MM.1S (cell line): ENCODE measurements at regions not wholly inside any gene's neighbourhood (a gene's known extent, or its start where the extent isn't known, plus 50 kb on each side); places are given as distances from the start of the nearest gene placed in this dataset.
"Not testable (repeated sequence)": the region's sequence is repeated elsewhere in the genome, so short reads cannot be mapped to it uniquely, and the experiment has no call there.

ENCODE experiments used
- DNase-seq: peaks from one replicate; pipeline ENCODE4 v3.0.0-alpha.2; 2015
- H2AFZ ChIP-seq: fragments of 300-600 bp; sonication (generic); 2 replicates; pipeline ENCODE4 v1.6.0; 2016; ENCODE audit warnings: antibody characterized with exemption, low read length
- H3F3A ChIP-seq: fragments of 300-600 bp; sonication (generic); 2 replicates; pipeline ENCODE4 v1.6.1; 2016; ENCODE audit warnings: mild to moderate bottlenecking, antibody characterized with exemption, low read length, moderate library complexity, mixed read lengths; ENCODE audit not compliant: insufficient read depth
- H3K27ac ChIP-seq: fragments of 300-600 bp; sonication (generic); 2 replicates; pipeline ENCODE4 v1.5.1; 2016; ENCODE audit warnings: mild to moderate bottlenecking, low read length
- H3K27me3 ChIP-seq: fragments of 300-600 bp; sonication (generic); replicated peaks from 2 replicates; pipeline ENCODE4 v1.6.0; 2016; ENCODE audit warnings: low read length; ENCODE audit not compliant: insufficient read depth
- H3K36me3 ChIP-seq: fragments of 300-600 bp; sonication (generic); replicated peaks from 2 replicates; pipeline ENCODE4 v1.6.1; 2016; ENCODE audit warnings: mild to moderate bottlenecking, low read length, mixed read lengths; ENCODE audit not compliant: insufficient read depth
- H3K4me1 ChIP-seq: fragments of 300-600 bp; sonication (generic); 2 replicates; pipeline ENCODE4 v1.6.1; 2016; ENCODE audit warnings: low read length, mixed read lengths
- H3K4me2 ChIP-seq: fragments of 300-600 bp; sonication (generic); 2 replicates; pipeline ENCODE4 v1.6.0; 2016; ENCODE audit warnings: low read depth, low read length
- H3K4me3 ChIP-seq: fragments of 300-600 bp; sonication (generic); 2 replicates; pipeline ENCODE4 v1.5.1; 2016; ENCODE audit warnings: low read length, mixed read lengths
- H3K79me2 ChIP-seq: fragments of 300-600 bp; sonication (generic); 2 replicates; pipeline ENCODE4 v1.6.1; 2016; ENCODE audit warnings: mixed run types, low read length, mixed read lengths
- H3K9ac ChIP-seq: fragments of 300-600 bp; sonication (generic); 2 replicates; pipeline ENCODE4 v1.6.1; 2016; ENCODE audit warnings: low read length, mixed read lengths
- H3K9me2 ChIP-seq: fragments of 300-600 bp; sonication (generic); replicated peaks from 2 replicates; pipeline ENCODE4 v1.6.1; 2016; ENCODE audit warnings: mild to moderate bottlenecking, low read length, mixed read lengths; ENCODE audit not compliant: insufficient read depth
- H3K9me3 ChIP-seq: fragments of 300-600 bp; sonication (generic); replicated peaks from 2 replicates; pipeline ENCODE4 v1.6.1; 2016; ENCODE audit warnings: mild to moderate bottlenecking, low read length, mixed read lengths; ENCODE audit not compliant: insufficient read depth
- H4K20me1 ChIP-seq: fragments of 300-600 bp; sonication (generic); 2 replicates; pipeline ENCODE4 v1.6.1; 2016; ENCODE audit warnings: mild to moderate bottlenecking, low read length, moderate library complexity, mixed read lengths; ENCODE audit not compliant: insufficient read depth
- CTCF ChIP-seq: fragments of 300-600 bp; sonication (generic); IDR thresholded peaks from 2 replicates; pipeline ENCODE4 v1.5.1; 2016; ENCODE audit warnings: antibody characterized with exemption, low read length, mixed read lengths
- EZH2 ChIP-seq: fragments of 300-600 bp; sonication (generic); optimal IDR thresholded peaks from 2 replicates; pipeline ENCODE3; 2017; ENCODE audit warnings: low read depth, mild to moderate bottlenecking, antibody characterized with exemption, low read length, mixed read lengths
- EZH2phosphoT487 ChIP-seq: fragments of 300-600 bp; sonication (generic); IDR thresholded peaks from 2 replicates; pipeline ENCODE4 v1.6.1; 2018; ENCODE audit warnings: antibody characterized with exemption, low read length

- H3K27ac ChIP-seq = no peak overlapping the region
- no peaks in the 10 kb centered on the region for H3K9me2 ChIP-seq
- H3K4me3 ChIP-seq = no peak overlapping the region
- no peaks in the 10 kb centered on the region for H3F3A ChIP-seq
- no peak for DNase-seq
- H3K4me1 ChIP-seq = no peaks in the 10 kb centered on the region
- TF ChIP-seq CTCF (no peak), EZH2 (no peak), EZH2phosphoT487 (no peak)
- no peak overlapping the region for H3K9ac ChIP-seq
- H3K79me2 ChIP-seq = no peaks in the 10 kb centered on the region
- H3K27me3 ChIP-seq = no peaks in the 10 kb centered on the region
- no peaks in the 10 kb centered on the region for H3K9me3 ChIP-seq
- H2AFZ ChIP-seq = no peak overlapping the region
- H3K36me3 ChIP-seq = no peaks in the 10 kb centered on the region
- no peaks in the 10 kb centered on the region for H4K20me1 ChIP-seq
- no peak overlapping the region for H3K4me2 ChIP-seq
Observed at GRCh38 chr1:164452549-164452948, 106.4 kb upstream of the PBX1 start.

- Histone ChIP-seq H3K9ac (no peak overlapping the region), H3K9me3 (no peaks in the 10 kb centered on the region), H3K27me3 (no peaks in the 10 kb centered on the region), H3K27ac (no peak overlapping the region), H3K4me3 (no peak overlapping the region), H3K79me2 (no peaks in the 10 kb centered on the region), H3K36me3 (no peaks in the 10 kb centered on the region), H3F3A (no peaks in the 10 kb centered on the region), H4K20me1 (no peaks in the 10 kb centered on the region), H3K9me2 (no peaks in the 10 kb centered on the region), H3K4me1 (no peaks in the 10 kb centered on the region), H3K4me2 (no peak overlapping the region), H2AFZ (no peak overlapping the region)
- no peak for DNase-seq
- TF ChIP-seq CTCF (no peak), EZH2 (no peak), EZH2phosphoT487 (no peak)
Observed at GRCh38 chr1:164456272-164456671, 102.7 kb upstream of the PBX1 start.

- not testable (repeated sequence) for H3K4me1 ChIP-seq, DNase-seq, H3K9me2 ChIP-seq, H3K27ac ChIP-seq, H3K27me3 ChIP-seq, H3F3A ChIP-seq, H4K20me1 ChIP-seq, H2AFZ ChIP-seq, H3K4me2 ChIP-seq, H3K9ac ChIP-seq, H3K36me3 ChIP-seq, H3K9me3 ChIP-seq, H3K79me2 ChIP-seq, H3K4me3 ChIP-seq
Observed at GRCh38 chr1:164459176-164459575, 99.8 kb upstream of the PBX1 start.

- Histone ChIP-seq H3K79me2 (no peaks in the 10 kb centered on the region), H4K20me1 (no peaks in the 10 kb centered on the region), H3K27ac (no peak overlapping the region), H3K36me3 (no peaks in the 10 kb centered on the region), H3F3A (no peaks in the 10 kb centered on the region), H3K9me3 (no peaks in the 10 kb centered on the region), H2AFZ (no peak overlapping the region), H3K9ac (no peak overlapping the region), H3K4me3 (no peak overlapping the region), H3K27me3 (no peaks in the 10 kb centered on the region), H3K4me2 (no peak overlapping the region), H3K9me2 (no peaks in the 10 kb centered on the region), H3K4me1 (no peaks in the 10 kb centered on the region)
- no peak for TF ChIP-seq CTCF
- TF ChIP-seq EZH2phosphoT487 = no peak
- TF ChIP-seq EZH2 = no peak
- DNase-seq = no peak
Observed at GRCh38 chr1:164466001-164466421, 93.0 kb upstream of the PBX1 start.
